ENCODE measurements at regions not wholly inside any gene's neighbourhood (a gene's known extent, or its start where the extent isn't known, plus 50 kb on each side); places are given as distances from the start of the nearest gene placed in this dataset.

GRCh38 chr1:30399026-30399425 lies 324.4 kb downstream of the MATN1 start:
- Histone ChIP-seq H3F3A (ENCODE audit: insufficient read depth, low read length, poor library complexity, severe bottlenecking) (no peaks in the 10 kb centered on the region), H3K27me3 (ENCODE audit: insufficient read depth, low read depth, low read length) (no peaks in the 10 kb centered on the region), H3K9me3 (ENCODE audit: low read length) (no peaks in the 10 kb centered on the region), H4K20me1 (ENCODE audit: insufficient read depth) (no peaks in the 10 kb centered on the region), H3K36me3 (ENCODE audit: insufficient read depth, low read length) (no peaks in the 10 kb centered on the region), H3K79me2 (replicated peaks; ENCODE audit: insufficient read depth, low read length) (no peaks in the 10 kb centered on the region), H3K27ac (ENCODE audit: low read length) (no peak overlapping the region), H2AFZ (ENCODE audit: low read depth, low read length) (no peak overlapping the region), H3K4me3 (ENCODE audit: low read length) (no peak overlapping the region), H3K9ac (ENCODE audit: low read length) (no peak overlapping the region), H3K9me2 (ENCODE audit: insufficient read depth, low read length) (no peaks in the 10 kb centered on the region), H3K4me2 (ENCODE audit: low read length) (no peak overlapping the region)
- no peak for TF ChIP-seq REST (IDR thresholded peaks at IDR 0.05; ENCODE audit: borderline replicate concordance)
- TF ChIP-seq CTCF (IDR thresholded peaks at IDR 0.05; ENCODE audit: poor library complexity, severe bottlenecking) = no peak
- TF ChIP-seq EP300 (conservative IDR thresholded peaks at IDR 0.05; ENCODE audit: poor library complexity, severe bottlenecking) = no peak
- no peak for TF ChIP-seq POLR2AphosphoS5 (IDR thresholded peaks at IDR 0.05)
- TF ChIP-seq RAD21 (conservative IDR thresholded peaks at IDR 0.05) = no peak
- no peak for TF ChIP-seq EZH2 (IDR thresholded peaks at IDR 0.05; ENCODE audit: borderline replicate concordance, insufficient read depth, low read length, poor library complexity, severe bottlenecking)

- H3F3A ChIP-seq (ENCODE audit: insufficient read depth, low read length, poor library complexity, severe bottlenecking) = no peaks in the 10 kb centered on the region
- H3K9me3 ChIP-seq (ENCODE audit: low read length) = no peaks in the 10 kb centered on the region
- no peak overlapping the region for H3K27ac ChIP-seq (ENCODE audit: low read length)
- no peak overlapping the region for H3K9ac ChIP-seq (ENCODE audit: low read length)
- TF ChIP-seq MXI1 (conservative IDR thresholded peaks at IDR 0.05; ENCODE audit: poor library complexity, severe bottlenecking) = no peak
- no peak for TF ChIP-seq REST (IDR thresholded peaks at IDR 0.05; ENCODE audit: borderline replicate concordance)
- TF ChIP-seq EP300 (conservative IDR thresholded peaks at IDR 0.05; ENCODE audit: poor library complexity, severe bottlenecking) = no peak
- TF ChIP-seq EZH2 (IDR thresholded peaks at IDR 0.05; ENCODE audit: borderline replicate concordance, insufficient read depth, low read length, poor library complexity, severe bottlenecking) = no peak
- TF ChIP-seq CTCF (IDR thresholded peaks at IDR 0.05; ENCODE audit: poor library complexity, severe bottlenecking) = no peak
- no peak for TF ChIP-seq RAD21 (conservative IDR thresholded peaks at IDR 0.05)
- TF ChIP-seq TAF1 (IDR thresholded peaks at IDR 0.05; ENCODE audit: low read depth) = no peak
- TF ChIP-seq SMC3 (conservative IDR thresholded peaks at IDR 0.05; ENCODE audit: poor library complexity) = no peak
- no peak for TF ChIP-seq POLR2AphosphoS5 (IDR thresholded peaks at IDR 0.05)
- no peaks in the 10 kb centered on the region for H3K79me2 ChIP-seq (replicated peaks; ENCODE audit: insufficient read depth, low read length)
- no peaks in the 10 kb centered on the region for H3K36me3 ChIP-seq (ENCODE audit: insufficient read depth, low read length)
- H3K4me2 ChIP-seq (ENCODE audit: low read length) = no peak overlapping the region
- no peaks in the 10 kb centered on the region for H3K27me3 ChIP-seq (ENCODE audit: insufficient read depth, low read depth, low read length)
- no peak overlapping the region for H2AFZ ChIP-seq (ENCODE audit: low read depth, low read length)
- no peaks in the 10 kb centered on the region for H4K20me1 ChIP-seq (ENCODE audit: insufficient read depth)
- no peak overlapping the region for H3K4me3 ChIP-seq (ENCODE audit: low read length)
- no peaks in the 10 kb centered on the region for H3K9me2 ChIP-seq (ENCODE audit: insufficient read depth, low read length)
These were observed 325.8 kb downstream of the MATN1 start for GRCh38 chr1:30397576-30397975.

Measured in neural cell (in vitro differentiated cells).